WI38 (cell line): ENCODE measurements at regions not wholly inside any gene's neighbourhood (a gene's known extent, or its start where the extent isn't known, plus 50 kb on each side); places are given as distances from the start of the nearest gene placed in this dataset.

ENCODE experiments used
- H3K4me3 ChIP-seq: 2 replicates; pipeline ENCODE4 v1.5.1; 2011; ENCODE audit warnings: low read depth, mild to moderate bottlenecking, control low read depth, low read length
- TF ChIP-seq, protein P1 (sequence below): IDR thresholded peaks from 2 replicates; pipeline ENCODE4 v1.5.1; 2012; ENCODE audit warnings: low read depth, mild to moderate bottlenecking, control low read depth, low read length

DNA sequence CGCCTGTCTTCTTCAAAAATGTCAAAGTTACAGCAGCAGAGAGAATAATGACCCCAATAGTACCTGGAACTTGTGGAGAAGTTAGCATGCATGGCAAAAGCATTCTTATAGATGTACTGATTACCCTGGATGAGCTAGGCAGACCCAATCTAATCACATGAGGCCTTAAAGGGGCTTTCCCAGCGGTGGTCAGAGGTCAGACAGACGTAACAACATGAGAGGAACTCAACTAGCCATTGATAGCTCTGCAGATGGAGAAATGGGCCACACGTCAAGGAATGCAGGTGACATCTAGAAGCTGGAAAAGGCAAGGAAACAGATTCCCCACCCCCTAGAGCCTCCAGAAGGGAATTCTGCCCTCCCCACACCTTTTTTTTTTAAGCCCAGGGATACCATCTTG, 156.8 kb upstream of the ARID1B start:
- TF ChIP-seq, protein P1, sequence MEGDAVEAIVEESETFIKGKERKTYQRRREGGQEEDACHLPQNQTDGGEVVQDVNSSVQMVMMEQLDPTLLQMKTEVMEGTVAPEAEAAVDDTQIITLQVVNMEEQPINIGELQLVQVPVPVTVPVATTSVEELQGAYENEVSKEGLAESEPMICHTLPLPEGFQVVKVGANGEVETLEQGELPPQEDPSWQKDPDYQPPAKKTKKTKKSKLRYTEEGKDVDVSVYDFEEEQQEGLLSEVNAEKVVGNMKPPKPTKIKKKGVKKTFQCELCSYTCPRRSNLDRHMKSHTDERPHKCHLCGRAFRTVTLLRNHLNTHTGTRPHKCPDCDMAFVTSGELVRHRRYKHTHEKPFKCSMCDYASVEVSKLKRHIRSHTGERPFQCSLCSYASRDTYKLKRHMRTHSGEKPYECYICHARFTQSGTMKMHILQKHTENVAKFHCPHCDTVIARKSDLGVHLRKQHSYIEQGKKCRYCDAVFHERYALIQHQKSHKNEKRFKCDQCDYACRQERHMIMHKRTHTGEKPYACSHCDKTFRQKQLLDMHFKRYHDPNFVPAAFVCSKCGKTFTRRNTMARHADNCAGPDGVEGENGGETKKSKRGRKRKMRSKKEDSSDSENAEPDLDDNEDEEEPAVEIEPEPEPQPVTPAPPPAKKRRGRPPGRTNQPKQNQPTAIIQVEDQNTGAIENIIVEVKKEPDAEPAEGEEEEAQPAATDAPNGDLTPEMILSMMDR = no peak
- H3K4me3 ChIP-seq = no peak overlapping the region

DNA sequence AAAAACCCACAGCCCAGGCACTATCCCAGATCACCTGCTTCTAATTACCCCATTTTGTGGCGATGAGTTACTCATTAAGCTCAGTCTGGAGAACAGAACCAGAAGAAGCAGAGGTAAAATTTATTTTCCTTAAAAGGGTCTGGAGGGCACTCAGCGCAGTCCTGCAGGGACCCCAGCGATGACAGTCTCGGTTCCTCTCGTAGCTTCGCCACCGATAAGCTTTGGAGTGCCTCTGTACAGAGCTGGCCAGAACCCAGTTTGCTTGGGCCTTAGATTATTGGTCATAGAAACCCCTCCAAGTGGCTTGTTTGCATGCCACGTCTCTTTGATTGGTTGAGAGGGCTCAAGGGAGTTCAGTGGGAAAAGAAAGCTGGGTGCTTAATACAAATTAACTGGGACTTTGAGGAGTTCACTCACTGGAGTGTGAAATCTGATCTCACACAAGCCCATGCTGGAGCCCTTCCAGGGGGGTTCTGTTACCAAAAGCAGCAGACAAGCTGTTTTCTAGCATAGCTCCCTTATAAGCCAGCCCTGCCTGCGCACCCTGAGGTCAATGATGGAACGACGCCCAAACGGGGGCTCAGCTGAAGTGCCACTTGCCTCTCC, 158.5 kb upstream of the ARID1B start:
- TF ChIP-seq, protein P1 = no peak
- no peak overlapping the region for H3K4me3 ChIP-seq

DNA sequence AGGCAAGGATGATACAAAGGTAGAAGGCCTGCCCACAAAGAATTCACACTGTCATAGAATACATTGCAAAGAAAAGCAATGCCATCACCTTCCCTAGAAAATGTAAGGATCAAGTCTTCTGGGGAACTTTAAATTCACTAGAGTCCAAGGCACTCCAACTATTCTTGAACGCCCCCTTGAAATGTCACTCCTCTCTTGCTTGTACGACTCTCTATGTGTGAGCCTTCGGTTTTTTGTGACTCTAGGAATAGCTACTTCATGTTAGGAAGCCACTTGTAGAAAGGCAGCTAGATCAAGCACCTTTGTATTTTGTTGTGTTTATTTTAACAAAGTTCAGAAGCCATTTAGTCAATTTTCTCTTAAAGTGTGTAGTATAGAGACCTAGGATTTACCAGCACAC, 159.2 kb upstream of the ARID1B start:
- no peak overlapping the region for H3K4me3 ChIP-seq
- TF ChIP-seq, protein P1 = no peak

DNA sequence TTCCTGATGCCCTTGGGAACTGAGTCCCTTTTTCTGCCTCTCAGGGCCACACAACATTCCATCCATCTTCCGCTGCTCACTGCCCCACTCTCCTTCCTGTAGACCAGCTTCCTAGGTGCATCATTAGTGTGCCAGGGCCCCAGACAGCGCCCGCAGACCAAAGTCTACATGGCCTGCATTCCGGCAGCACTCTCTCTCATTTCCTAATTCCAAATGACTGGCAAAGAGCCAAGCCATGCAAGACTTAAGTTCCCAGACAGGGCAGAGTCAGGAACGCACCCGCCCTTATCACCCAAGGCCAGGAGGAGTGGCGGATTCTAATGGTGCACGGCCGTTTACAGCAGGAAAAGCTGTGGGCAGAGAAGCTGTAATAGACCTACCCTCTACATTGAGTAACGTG, 159.8 kb upstream of the ARID1B start:
- no peak overlapping the region for H3K4me3 ChIP-seq
- TF ChIP-seq, protein P1 = no peak

DNA sequence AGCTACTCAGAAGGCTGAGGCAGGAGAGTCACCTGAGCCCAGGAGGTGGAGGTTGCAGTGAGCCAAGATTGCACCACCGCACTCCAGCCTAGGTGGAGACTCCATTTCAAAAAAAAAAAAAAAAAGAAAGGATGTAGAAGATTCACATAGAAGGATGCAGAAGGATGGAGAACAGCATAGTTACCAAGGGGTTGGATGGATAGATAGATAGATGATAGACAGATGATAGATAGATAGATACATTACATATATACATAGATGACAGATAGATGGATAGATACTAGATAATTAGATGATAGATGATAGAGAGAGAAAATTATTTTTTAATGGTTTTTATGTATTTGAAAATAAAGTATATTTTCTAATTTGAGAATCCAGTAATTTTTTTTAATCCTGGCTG, 160.7 kb upstream of the ARID1B start:
- no peak overlapping the region for H3K4me3 ChIP-seq
- TF ChIP-seq, protein P1 = no peak

DNA sequence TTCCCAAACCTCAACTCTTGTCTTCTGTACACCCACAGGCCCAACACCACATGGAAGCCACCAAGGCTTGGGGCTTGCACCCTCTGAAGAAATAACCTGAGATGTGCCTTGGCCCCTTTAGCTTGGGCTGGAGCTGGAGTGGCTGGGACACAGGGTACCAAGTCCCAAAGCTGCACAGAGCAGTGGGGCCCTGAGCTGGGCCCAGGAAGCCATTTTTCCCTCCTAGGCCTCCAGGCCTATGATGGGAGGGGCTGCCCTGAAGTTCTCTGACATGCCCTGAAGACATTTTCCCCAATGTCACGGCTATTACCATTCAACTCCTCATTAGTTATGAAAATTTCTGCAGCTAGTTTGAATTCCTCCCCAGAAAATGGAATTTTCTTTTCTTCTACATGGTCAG, 163.2 kb upstream of the ARID1B start:
- TF ChIP-seq, protein P1 = no peak
- H3K4me3 ChIP-seq = no peak overlapping the region

DNA sequence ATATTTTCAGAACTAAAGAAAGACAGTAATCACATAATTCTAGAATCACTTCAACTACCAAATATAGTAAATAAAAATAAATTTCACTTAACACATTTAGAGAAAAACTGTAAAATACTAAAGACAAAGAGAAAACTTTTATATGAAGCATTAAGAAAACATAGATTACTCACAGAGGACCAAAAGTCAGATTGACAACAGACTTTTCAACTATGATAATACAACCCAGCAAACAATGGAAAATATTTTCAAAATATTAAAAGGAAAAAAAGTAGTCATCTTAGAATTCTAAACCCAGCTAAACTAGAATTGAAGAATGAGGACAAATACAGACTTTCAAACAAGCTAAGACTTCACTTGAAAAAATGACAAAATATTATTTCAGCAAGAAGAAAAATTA, 164.8 kb upstream of the ARID1B start:
- H3K4me3 ChIP-seq = no peak overlapping the region
- TF ChIP-seq, protein P1 = no peak
